ENCODE measurements at regions not wholly inside any gene's neighbourhood (a gene's known extent, or its start where the extent isn't known, plus 50 kb on each side); places are given as distances from the start of the nearest gene placed in this dataset.

GRCh38 chr14:101461891-101462290, 99.4 kb upstream of the DIO3 start:
- no peak for TF ChIP-seq CTCF (IDR thresholded peaks at IDR 0.05)
- Histone ChIP-seq H3K4me3 (no peak overlapping the region), H3K4me1 (peaks cover 0 to 14% (median 7%) of the 10 kb centered on the region in 9 donors), H3K27me3 (peaks cover 21 to 80% (median 61%) of the 10 kb centered on the region in 7 donors), H3K27ac (no peak overlapping the region), H3K36me3 (no peaks in the 10 kb centered on the region), H3K9me3 (no peaks in the 10 kb centered on the region)
- intact Hi-C loops (cut with DNase I) = no loop called here
- no peak for DNase-seq
- WGBS, 2 donors = 86 to 93% methylated on average over 8 of the region's 8 CpGs
- no peak for ATAC-seq

- Histone ChIP-seq H3K4me1 (peaks cover 0 to 12% (median 7%) of the 10 kb centered on the region in 9 donors), H3K36me3 (no peaks in the 10 kb centered on the region), H3K27ac (no peak overlapping the region), H3K9me3 (no peaks in the 10 kb centered on the region), H3K27me3 (peaks cover 13 to 72% (median 54%) of the 10 kb centered on the region in 7 donors), H3K4me3 (no peak overlapping the region)
- no peak for TF ChIP-seq CTCF (IDR thresholded peaks at IDR 0.05)
- intact Hi-C loops (cut with DNase I) = no loop called here
- 80 to 82% methylated on average over 15 of the region's 15 CpGs for whole genome bisulfite sequencing, 2 donors
- DNase-seq = no peak
- ATAC-seq = no peak
Observed at GRCh38 chr14:101462726-101463565, 98.3 kb upstream of the DIO3 start.

- WGBS, 2 donors = 84 to 89% methylated on average over 1 of the region's 1 CpG
- no peaks in the 10 kb centered on the region for H3K9me3 ChIP-seq
- H3K27ac ChIP-seq = no peak overlapping the region
- H3K4me1 ChIP-seq = peaks cover 0 to 8% (median 4%) of the 10 kb centered on the region in 9 donors
- no peak for DNase-seq
- TF ChIP-seq CTCF (IDR thresholded peaks at IDR 0.05) = no peak
- intact Hi-C loops (cut with DNase I) = no loop called here
- no peak overlapping the region for H3K4me3 ChIP-seq
- no peaks in the 10 kb centered on the region for H3K36me3 ChIP-seq
- peaks cover 7 to 64% (median 47%) of the 10 kb centered on the region in 7 donors for H3K27me3 ChIP-seq
- no peak for ATAC-seq
Observed at GRCh38 chr14:101463566-101464171, 97.6 kb upstream of the DIO3 start.

- ATAC-seq = no peak
- TF ChIP-seq CTCF (IDR thresholded peaks at IDR 0.05) = no peak
- no peaks in the 10 kb centered on the region for H3K9me3 ChIP-seq
- H3K4me1 ChIP-seq = peaks cover 0 to under 1% (median 0%) of the 10 kb centered on the region in 9 donors
- H3K27me3 ChIP-seq = peaks cover 0 to 58% (median 39%) of the 10 kb centered on the region in 7 donors
- H3K36me3 ChIP-seq = no peaks in the 10 kb centered on the region
- H3K4me3 ChIP-seq = no peak overlapping the region
- WGBS, 2 donors = 76 to 79% methylated on average over 17 of the region's 17 CpGs
- DNase-seq = no peak
- H3K27ac ChIP-seq = no peak overlapping the region
- intact Hi-C loops (cut with DNase I) = no loop called here
Observed at GRCh38 chr14:101464310-101464983, 96.8 kb upstream of the DIO3 start.
